ENCODE measurements at regions not wholly inside any gene's neighbourhood (a gene's known extent, or its start where the extent isn't known, plus 50 kb on each side); places are given as distances from the start of the nearest gene placed in this dataset.

DNA sequence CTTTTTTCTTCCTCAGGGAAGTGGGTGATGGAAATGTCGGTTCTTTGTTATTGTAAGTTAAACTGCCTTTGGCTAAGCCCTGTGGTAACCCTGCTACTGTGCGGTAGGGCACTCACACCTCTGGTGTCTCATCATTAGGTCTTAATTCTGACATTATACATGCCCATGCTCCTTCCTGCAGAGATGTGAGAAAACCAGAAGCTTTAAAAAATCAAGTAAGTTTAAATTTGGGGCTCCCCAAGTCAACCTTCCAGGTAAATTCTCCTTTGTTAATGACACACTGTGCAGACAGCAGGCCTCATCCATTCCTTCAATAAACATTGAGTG, 155.8 kb downstream of the FAM43A start:
- peaks cover 11% of the 10 kb centered on the region for H3K27me3 ChIP-seq (replicated peaks; ENCODE audit: control insufficient read depth, insufficient read depth, low read length)
- no peak for DNase-seq (ENCODE audit: low read depth)
- no peaks in the 10 kb centered on the region for H3K9me3 ChIP-seq (ENCODE audit: control insufficient read depth, low read length)
- peaks cover 4% of the 10 kb centered on the region for H3K4me1 ChIP-seq (ENCODE audit: control insufficient read depth, insufficient read depth, low read length)
- H3K36me3 ChIP-seq (ENCODE audit: control insufficient read depth, insufficient read depth, low read length, severe bottlenecking) = no peaks in the 10 kb centered on the region
- no peak overlapping the region for H3K4me3 ChIP-seq (ENCODE audit: low read length)
- no peak overlapping the region for H3K9ac ChIP-seq (ENCODE audit: low read length)

DNA sequence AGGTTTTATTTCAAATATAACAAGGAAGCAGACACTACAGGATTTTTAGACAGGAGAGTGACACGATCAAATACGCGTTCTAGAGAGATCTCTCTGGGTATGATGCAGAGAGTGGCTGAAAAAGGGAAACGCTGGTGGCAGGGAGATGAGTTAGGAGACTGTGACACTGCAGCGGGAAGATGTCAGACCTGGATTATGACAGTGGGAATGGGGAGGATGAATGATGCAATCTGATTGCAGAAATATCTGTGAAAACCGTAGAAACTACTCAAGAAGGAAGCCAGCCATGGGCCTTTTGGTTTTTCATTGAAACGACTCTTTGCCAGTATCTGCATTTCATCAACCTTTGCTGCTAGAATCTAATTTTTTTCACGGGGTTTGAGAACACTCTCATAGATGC, 157.9 kb downstream of the FAM43A start:
- Histone ChIP-seq H3K9me3 (ENCODE audit: control insufficient read depth, low read length) (no peaks in the 10 kb centered on the region), H3K4me1 (ENCODE audit: control insufficient read depth, insufficient read depth, low read length) (peaks cover 4% of the 10 kb centered on the region), H3K27me3 (replicated peaks; ENCODE audit: control insufficient read depth, insufficient read depth, low read length) (peaks cover 5% of the 10 kb centered on the region), H3K9ac (ENCODE audit: low read length) (no peak overlapping the region), H3K36me3 (ENCODE audit: control insufficient read depth, insufficient read depth, low read length, severe bottlenecking) (no peaks in the 10 kb centered on the region), H3K4me3 (ENCODE audit: low read length) (no peak overlapping the region)
- DNase-seq (ENCODE audit: low read depth) = no peak

DNA sequence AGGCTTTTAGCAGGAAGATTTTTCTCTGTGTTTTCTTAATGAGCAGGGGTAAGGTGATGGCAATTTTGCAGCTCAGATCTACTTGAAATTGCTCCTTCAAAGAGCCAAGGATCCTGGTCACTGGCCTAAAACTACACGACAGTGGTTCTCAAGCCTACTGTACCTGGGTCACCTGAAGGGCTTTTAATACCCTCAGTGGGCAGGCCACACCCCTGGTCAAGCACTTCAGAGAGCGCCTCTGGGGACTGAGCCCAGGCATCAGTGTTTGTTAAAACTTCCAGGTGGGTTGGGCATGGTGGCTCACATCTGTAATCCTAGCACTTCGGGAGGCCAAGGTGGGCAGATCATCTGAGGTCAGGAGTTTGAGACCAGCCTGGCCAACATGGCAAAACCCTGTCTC, 158.4 kb downstream of the FAM43A start:
- Histone ChIP-seq H3K36me3 (ENCODE audit: control insufficient read depth, insufficient read depth, low read length, severe bottlenecking) (no peaks in the 10 kb centered on the region), H3K9ac (ENCODE audit: low read length) (no peak overlapping the region), H3K4me3 (ENCODE audit: low read length) (no peak overlapping the region), H3K4me1 (ENCODE audit: control insufficient read depth, insufficient read depth, low read length) (peaks cover 4% of the 10 kb centered on the region), H3K27me3 (replicated peaks; ENCODE audit: control insufficient read depth, insufficient read depth, low read length) (peaks cover under 1% of the 10 kb centered on the region), H3K9me3 (ENCODE audit: control insufficient read depth, low read length) (no peaks in the 10 kb centered on the region)
- no peak for DNase-seq (ENCODE audit: low read depth)

DNA sequence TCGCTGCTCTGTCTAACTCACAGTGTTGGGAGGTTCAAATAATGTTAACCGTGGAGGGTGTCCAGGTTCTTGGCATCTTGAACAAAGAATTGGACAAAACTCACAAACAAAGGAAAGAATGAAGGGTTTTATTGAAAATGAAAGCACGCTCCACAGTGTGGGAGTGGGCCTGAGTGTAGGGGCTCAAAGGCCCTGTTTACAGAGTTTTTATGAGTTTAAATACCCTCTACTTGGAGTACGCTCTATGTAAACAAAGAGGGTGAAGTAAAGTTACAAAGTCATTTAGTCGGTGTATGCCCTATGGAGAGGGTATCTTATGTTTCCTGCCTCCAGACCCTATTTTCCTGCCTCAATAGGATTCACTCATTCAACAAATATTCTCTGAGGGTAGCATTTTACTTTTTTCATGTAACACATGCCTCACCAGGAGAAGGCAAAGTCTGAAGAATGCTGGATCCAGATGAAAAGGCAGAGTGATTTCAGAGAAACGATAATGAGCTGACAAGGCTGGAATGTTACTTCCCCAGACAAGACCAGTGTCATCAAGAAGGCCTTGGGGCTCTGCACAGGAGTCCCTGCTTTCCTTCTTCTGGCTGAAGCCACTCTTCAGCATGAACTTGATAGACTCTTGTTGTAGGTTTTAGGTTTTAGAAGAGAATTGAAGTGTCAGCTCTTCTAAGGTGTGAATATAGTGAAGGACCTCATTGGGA, 163.6 kb downstream of the FAM43A start:
- Histone ChIP-seq H3K9ac (ENCODE audit: low read length) (no peak overlapping the region), H3K27me3 (replicated peaks; ENCODE audit: control insufficient read depth, insufficient read depth, low read length) (peaks cover 11% of the 10 kb centered on the region), H3K4me3 (ENCODE audit: low read length) (no peak overlapping the region), H3K4me1 (ENCODE audit: control insufficient read depth, insufficient read depth, low read length) (no peaks in the 10 kb centered on the region), H3K36me3 (ENCODE audit: control insufficient read depth, insufficient read depth, low read length, severe bottlenecking) (no peaks in the 10 kb centered on the region), H3K9me3 (ENCODE audit: control insufficient read depth, low read length) (no peaks in the 10 kb centered on the region)
- DNase-seq (ENCODE audit: low read depth) = no peak

DNA sequence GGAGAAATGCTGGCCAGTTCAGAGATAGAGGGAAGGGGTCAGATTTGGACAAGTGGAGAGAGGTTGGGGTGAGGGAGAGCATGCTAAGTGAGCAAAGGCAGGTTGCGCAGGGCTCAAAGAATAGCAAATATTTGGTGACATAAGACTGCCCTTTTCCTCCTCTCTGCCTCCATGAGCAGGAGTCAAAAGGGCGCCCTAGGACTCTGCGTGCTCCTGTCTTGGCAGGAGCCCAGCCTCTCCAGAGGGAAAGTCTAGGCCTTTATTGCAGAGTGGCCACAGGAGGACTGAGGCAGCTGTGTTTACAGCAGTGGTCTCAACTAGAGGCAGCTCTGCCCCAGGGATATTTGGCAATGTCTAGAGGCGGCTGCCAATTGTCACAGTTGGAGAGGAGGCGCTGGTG, 165.6 kb downstream of the FAM43A start:
- H3K4me1 ChIP-seq (ENCODE audit: control insufficient read depth, insufficient read depth, low read length) = peaks cover 2% of the 10 kb centered on the region
- H3K36me3 ChIP-seq (ENCODE audit: control insufficient read depth, insufficient read depth, low read length, severe bottlenecking) = no peaks in the 10 kb centered on the region
- H3K9me3 ChIP-seq (ENCODE audit: control insufficient read depth, low read length) = no peaks in the 10 kb centered on the region
- H3K4me3 ChIP-seq (ENCODE audit: low read length) = no peak overlapping the region
- no peak overlapping the region for H3K9ac ChIP-seq (ENCODE audit: low read length)
- H3K27me3 ChIP-seq (replicated peaks; ENCODE audit: control insufficient read depth, insufficient read depth, low read length) = peaks cover 11% of the 10 kb centered on the region
- no peak for DNase-seq (ENCODE audit: low read depth)

DNA sequence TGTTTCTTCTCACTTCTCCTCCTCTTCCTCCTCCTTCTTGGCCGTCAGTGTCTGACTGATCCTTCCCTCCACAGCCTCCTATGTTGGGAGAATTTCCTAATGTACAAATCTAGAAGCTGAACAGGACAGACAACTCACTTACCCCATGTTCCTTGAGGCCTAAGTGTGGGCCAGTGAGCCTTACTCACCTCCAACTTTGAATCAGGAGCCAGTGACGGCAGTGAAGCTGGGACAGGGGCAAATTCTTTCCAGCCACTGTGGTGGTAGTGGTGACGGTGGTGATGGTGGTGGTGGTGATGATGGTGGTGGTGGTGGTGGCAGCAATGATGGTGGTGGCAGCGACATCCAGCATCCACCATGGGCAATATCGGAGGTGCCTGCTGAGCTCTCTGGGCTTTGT, 166.3 kb downstream of the FAM43A start:
- Histone ChIP-seq H3K4me3 (ENCODE audit: low read length) (no peak overlapping the region), H3K9me3 (ENCODE audit: control insufficient read depth, low read length) (no peaks in the 10 kb centered on the region), H3K4me1 (ENCODE audit: control insufficient read depth, insufficient read depth, low read length) (peaks cover 9% of the 10 kb centered on the region), H3K27me3 (replicated peaks; ENCODE audit: control insufficient read depth, insufficient read depth, low read length) (peaks cover 11% of the 10 kb centered on the region), H3K36me3 (ENCODE audit: control insufficient read depth, insufficient read depth, low read length, severe bottlenecking) (no peaks in the 10 kb centered on the region), H3K9ac (ENCODE audit: low read length) (no peak overlapping the region)
- no peak for DNase-seq (ENCODE audit: low read depth)

DNA sequence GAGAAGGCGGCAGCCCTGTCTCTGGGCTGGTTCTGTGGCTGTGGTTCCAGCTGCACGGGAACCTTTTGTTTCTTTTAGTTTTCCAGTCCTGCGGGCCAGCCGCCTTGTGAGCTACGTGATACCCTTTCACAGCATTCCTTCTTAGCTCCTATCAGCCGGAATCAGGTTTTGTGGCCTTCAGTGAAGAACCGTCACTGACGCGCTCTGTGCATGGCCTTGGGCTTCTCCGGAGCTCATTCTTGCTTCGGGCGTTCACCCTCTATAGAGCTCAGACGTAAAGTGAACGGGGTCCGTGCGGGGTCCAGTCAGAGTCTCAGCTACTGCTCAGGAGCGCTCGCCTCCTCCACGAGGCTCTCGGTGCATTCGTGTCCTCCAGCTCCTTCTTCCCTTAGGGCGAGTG, 166.7 kb downstream of the FAM43A start:
- Histone ChIP-seq H3K36me3 (ENCODE audit: control insufficient read depth, insufficient read depth, low read length, severe bottlenecking) (no peaks in the 10 kb centered on the region), H3K9ac (ENCODE audit: low read length) (no peak overlapping the region), H3K4me3 (ENCODE audit: low read length) (no peak overlapping the region), H3K27me3 (replicated peaks; ENCODE audit: control insufficient read depth, insufficient read depth, low read length) (peaks cover 11% of the 10 kb centered on the region), H3K4me1 (ENCODE audit: control insufficient read depth, insufficient read depth, low read length) (peaks cover 10% of the 10 kb centered on the region), H3K9me3 (ENCODE audit: control insufficient read depth, low read length) (no peaks in the 10 kb centered on the region)
- no peak for DNase-seq (ENCODE audit: low read depth)

DNA sequence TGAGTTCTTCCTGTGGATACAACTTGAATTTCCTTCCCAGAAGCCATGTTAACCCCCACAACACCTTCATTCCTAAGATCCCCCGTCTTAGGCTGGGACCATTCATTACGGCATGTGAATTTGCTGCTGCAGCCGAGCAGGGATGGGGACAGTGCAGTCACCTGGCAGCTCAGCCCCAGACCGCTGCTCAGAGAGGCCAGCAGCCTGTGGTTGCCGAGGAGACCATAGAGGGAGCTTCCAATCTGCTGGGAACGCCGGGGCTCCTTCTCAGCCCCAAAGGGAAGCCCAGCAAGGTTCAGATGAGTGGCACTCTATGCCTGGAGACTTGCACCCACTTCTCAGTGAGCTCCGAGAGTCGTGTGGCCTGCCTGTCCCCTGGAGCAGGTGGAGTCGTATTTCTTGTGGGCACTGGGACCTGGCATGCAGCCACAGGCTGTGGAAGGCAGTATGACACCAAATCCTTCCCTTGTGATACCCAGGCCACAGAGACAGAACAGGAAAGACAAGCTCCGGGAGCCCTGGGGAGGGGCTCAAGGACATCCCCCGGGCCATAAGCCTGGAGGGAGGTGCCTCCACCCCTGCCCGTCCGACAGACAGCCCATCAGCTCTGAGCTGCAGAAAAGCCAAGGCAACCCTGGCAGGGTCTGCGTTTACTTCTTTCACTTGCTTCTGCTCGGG, 167.3 kb downstream of the FAM43A start:
- Histone ChIP-seq H3K9me3 (ENCODE audit: control insufficient read depth, low read length) (no peaks in the 10 kb centered on the region), H3K36me3 (ENCODE audit: control insufficient read depth, insufficient read depth, low read length, severe bottlenecking) (no peaks in the 10 kb centered on the region), H3K27me3 (replicated peaks; ENCODE audit: control insufficient read depth, insufficient read depth, low read length) (peaks cover 11% of the 10 kb centered on the region), H3K9ac (ENCODE audit: low read length) (no peak overlapping the region), H3K4me3 (ENCODE audit: low read length) (no peak overlapping the region), H3K4me1 (ENCODE audit: control insufficient read depth, insufficient read depth, low read length) (peaks cover 10% of the 10 kb centered on the region)
- no peak for DNase-seq (ENCODE audit: low read depth)

DNA sequence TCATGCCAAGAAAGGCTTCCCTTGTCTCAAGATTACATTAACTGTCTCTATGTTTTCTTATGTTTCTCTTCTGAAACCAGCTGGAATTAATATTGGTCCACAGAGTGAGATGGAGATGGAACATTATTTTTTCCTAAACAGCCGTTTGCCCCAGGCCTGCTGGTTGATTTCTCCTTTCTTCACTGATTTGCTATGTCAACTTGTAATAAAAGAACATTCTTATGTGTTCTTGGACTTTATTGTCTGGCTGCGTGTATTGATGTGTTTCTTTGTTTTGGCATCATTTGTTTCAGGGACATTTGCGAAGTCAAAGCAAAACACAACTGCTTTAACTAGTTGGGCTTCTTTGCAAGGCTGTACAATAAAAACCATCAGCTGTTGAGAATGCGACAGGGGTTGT, 168.5 kb downstream of the FAM43A start:
- Histone ChIP-seq H3K9me3 (ENCODE audit: control insufficient read depth, low read length) (no peaks in the 10 kb centered on the region), H3K4me3 (ENCODE audit: low read length) (no peak overlapping the region), H3K36me3 (ENCODE audit: control insufficient read depth, insufficient read depth, low read length, severe bottlenecking) (no peaks in the 10 kb centered on the region), H3K27me3 (replicated peaks; ENCODE audit: control insufficient read depth, insufficient read depth, low read length) (peaks cover 11% of the 10 kb centered on the region), H3K4me1 (ENCODE audit: control insufficient read depth, insufficient read depth, low read length) (peaks cover 10% of the 10 kb centered on the region), H3K9ac (ENCODE audit: low read length) (no peak overlapping the region)
- DNase-seq (ENCODE audit: low read depth) = peak; percentile 34

DNA sequence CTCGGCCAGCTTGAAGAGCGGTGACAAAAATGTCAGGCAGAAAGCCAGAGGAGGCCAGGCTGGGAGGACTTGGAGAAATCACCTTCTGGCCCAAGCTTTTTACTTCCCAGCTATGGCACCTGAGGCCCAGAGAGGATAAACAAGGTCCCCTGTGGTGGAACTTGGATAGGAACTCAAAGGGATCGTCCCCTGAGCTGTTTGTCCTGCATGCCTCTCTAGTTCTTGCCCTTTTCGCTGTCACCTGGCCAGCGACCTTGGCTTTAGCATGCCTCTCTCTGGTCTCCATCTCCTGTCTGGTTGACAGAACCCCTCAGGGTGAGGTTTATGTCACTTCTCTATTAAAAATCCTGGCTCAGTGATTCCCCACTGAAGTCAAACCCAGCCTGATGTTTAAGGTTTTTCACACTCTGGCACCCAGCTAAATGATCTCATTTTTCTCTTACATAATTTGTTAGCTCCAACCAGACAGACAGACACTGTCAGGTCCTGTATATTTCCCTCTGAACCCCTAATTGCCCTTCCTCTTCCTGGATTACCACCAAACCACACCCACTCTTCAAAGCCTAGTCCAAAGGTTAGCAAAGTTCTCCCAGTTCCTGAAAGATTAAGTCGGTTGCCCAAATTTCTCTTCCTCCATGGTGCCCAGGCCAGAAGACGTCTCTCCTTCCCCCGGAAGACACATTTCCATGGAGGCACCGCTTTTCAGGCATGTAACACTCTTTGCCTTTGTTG, 169.1 kb downstream of the FAM43A start:
- Histone ChIP-seq H3K27me3 (replicated peaks; ENCODE audit: control insufficient read depth, insufficient read depth, low read length) (peaks cover 11% of the 10 kb centered on the region), H3K4me3 (ENCODE audit: low read length) (no peak overlapping the region), H3K9me3 (ENCODE audit: control insufficient read depth, low read length) (no peaks in the 10 kb centered on the region), H3K4me1 (ENCODE audit: control insufficient read depth, insufficient read depth, low read length) (peaks cover 10% of the 10 kb centered on the region), H3K36me3 (ENCODE audit: control insufficient read depth, insufficient read depth, low read length, severe bottlenecking) (no peaks in the 10 kb centered on the region), H3K9ac (ENCODE audit: low read length) (no peak overlapping the region)
- DNase-seq (ENCODE audit: low read depth) = no peak

DNA sequence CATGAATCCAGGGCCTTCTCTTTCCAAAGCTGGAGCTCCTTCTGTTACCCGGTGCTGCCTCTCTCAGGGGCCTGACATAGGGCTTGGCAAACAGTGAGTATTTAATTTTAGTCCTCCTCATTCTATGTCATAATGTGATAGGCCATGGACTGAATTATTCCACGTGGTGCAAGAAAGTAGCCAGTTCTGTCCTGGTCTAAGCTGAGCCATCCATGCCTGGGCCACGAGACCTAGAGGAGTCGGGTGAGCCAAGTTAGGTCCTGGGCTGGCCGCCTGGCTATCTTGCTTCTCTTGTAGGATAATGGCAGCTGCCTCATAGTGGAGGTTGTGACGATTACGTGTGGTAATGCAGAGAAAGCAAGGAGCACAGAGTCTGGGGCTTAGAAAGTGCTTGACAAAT, 170.6 kb downstream of the FAM43A start:
- peaks cover 11% of the 10 kb centered on the region for H3K27me3 ChIP-seq (replicated peaks; ENCODE audit: control insufficient read depth, insufficient read depth, low read length)
- no peak overlapping the region for H3K4me3 ChIP-seq (ENCODE audit: low read length)
- H3K9me3 ChIP-seq (ENCODE audit: control insufficient read depth, low read length) = no peaks in the 10 kb centered on the region
- peaks cover 10% of the 10 kb centered on the region for H3K4me1 ChIP-seq (ENCODE audit: control insufficient read depth, insufficient read depth, low read length)
- H3K9ac ChIP-seq (ENCODE audit: low read length) = no peak overlapping the region
- H3K36me3 ChIP-seq (ENCODE audit: control insufficient read depth, insufficient read depth, low read length, severe bottlenecking) = no peaks in the 10 kb centered on the region
- no peak for DNase-seq (ENCODE audit: low read depth)

Measured in adipocyte (in vitro differentiated cells).